ENCODE measurements at regions not wholly inside any gene's neighbourhood (a gene's known extent, or its start where the extent isn't known, plus 50 kb on each side); places are given as distances from the start of the nearest gene placed in this dataset.

- TF ChIP-seq CTCF (IDR thresholded peaks at IDR 0.05) (peak in 4 of 6 experiments; percentile 29 to 47 (median 36)), POLR2A (IDR thresholded peaks at IDR 0.05) (no peak)
Measured at GRCh38 chr5:124289641-124290311, 456.7 kb downstream of the ZNF608 start.

Data from thyroid gland (tissue), 4 donors.